Liver (tissue), 8 donors: ENCODE measurements at regions not wholly inside any gene's neighbourhood (a gene's known extent, or its start where the extent isn't known, plus 50 kb on each side); places are given as distances from the start of the nearest gene placed in this dataset.

Experiments used
- DNase-seq: peaks from one replicate; pipeline ENCODE4 v3.0.0-alpha.2; 2017; ENCODE audit warnings: low spot score
- H3K27ac ChIP-seq, 2 donors: one replicate each; pipeline ENCODE4 v1.7.0; 2013; ENCODE audit warnings: inconsistent platforms in 2 of 2, low read length in 2 of 2, control low read depth in 1 of 2, low read depth in 1 of 2, mild to moderate bottlenecking in 1 of 2
- H3K27me3 ChIP-seq, 4 donors: one replicate each; pipeline versions ENCODE4 v1.6.1 to v1.7.0; 2013; ENCODE audit warnings: low read length in 3 of 4, inconsistent platforms in 1 of 4, mild to moderate bottlenecking in 1 of 4, moderate library complexity in 1 of 4; ENCODE audit not compliant: control insufficient read depth in 4 of 4, insufficient read depth in 4 of 4
- H3K36me3 ChIP-seq, 4 donors: one replicate each; pipeline versions ENCODE4 v1.6.1 to v1.7.0; 2013; ENCODE audit warnings: low read length in 3 of 4, mild to moderate bottlenecking in 3 of 4, low read depth in 1 of 4, moderate library complexity in 1 of 4; ENCODE audit not compliant: control insufficient read depth in 4 of 4, insufficient read depth in 3 of 4
- H3K4me1 ChIP-seq, 4 donors: one replicate each; pipeline versions ENCODE4 v1.6.1 to v1.7.0; 2013; ENCODE audit warnings: low read length in 3 of 4, mild to moderate bottlenecking in 3 of 4, moderate library complexity in 1 of 4; ENCODE audit not compliant: control insufficient read depth in 4 of 4, insufficient read depth in 4 of 4
- H3K4me3 ChIP-seq, 3 donors: one replicate each; pipeline versions ENCODE4 v1.6.1 to v1.7.0; 2013; ENCODE audit warnings: low read length in 3 of 3, control low read depth in 1 of 3, low read depth in 1 of 3, mild to moderate bottlenecking in 1 of 3
- H3K9ac ChIP-seq, 2 donors: one replicate each; pipeline ENCODE4 v1.7.0; 2013; ENCODE audit warnings: low read length in 2 of 2, mild to moderate bottlenecking in 2 of 2, moderate library complexity in 2 of 2, control low read depth in 1 of 2, low read depth in 1 of 2
- H3K9me3 ChIP-seq, 4 donors: one replicate each; pipeline versions ENCODE4 v1.6.1 to v1.7.0; 2013; ENCODE audit warnings: low read length in 3 of 4; ENCODE audit not compliant: control insufficient read depth in 4 of 4
- EGR1 ChIP-seq, 2 donors: IDR thresholded peaks; 2 replicates each; pipeline ENCODE4 v1.6.1; 2016 to 2018; ENCODE audit warnings: antibody characterized with exemption in 2 of 2, low read depth in 2 of 2
- FOXA1 ChIP-seq: IDR thresholded peaks from 2 replicates; pipeline ENCODE4 v1.6.1; 2016; ENCODE audit warnings: antibody characterized with exemption
- FOXA2 ChIP-seq: IDR thresholded peaks from 2 replicates; pipeline ENCODE4 v1.6.1; 2016; ENCODE audit warnings: antibody characterized with exemption
- GABPA ChIP-seq, 2 donors: IDR thresholded peaks in 1 of 2; conservative IDR thresholded peaks in 1 of 2; 2 replicates each; pipeline ENCODE4 v1.6.1; 2016; ENCODE audit warnings: antibody characterized with exemption in 2 of 2, mild to moderate bottlenecking in 1 of 2, moderate library complexity in 1 of 2
- HNF4A ChIP-seq, 2 donors: conservative IDR thresholded peaks; 2 replicates each; pipeline ENCODE4 v1.6.1; 2016; ENCODE audit warnings: antibody characterized with exemption in 2 of 2, mild to moderate bottlenecking in 2 of 2
- HNF4G ChIP-seq: IDR thresholded peaks from 2 replicates; pipeline ENCODE4 v1.6.1; 2016; ENCODE audit warnings: antibody characterized with exemption
- JUND ChIP-seq, 2 donors: IDR thresholded peaks; 2 replicates each; pipeline ENCODE4 v1.6.1; 2016; ENCODE audit warnings: antibody characterized with exemption in 2 of 2
- NR2F2 ChIP-seq: IDR thresholded peaks from 2 replicates; pipeline ENCODE4 v1.6.1; 2016; ENCODE audit warnings: antibody characterized with exemption
- RAD21 ChIP-seq, 2 donors: IDR thresholded peaks; 2 replicates each; pipeline ENCODE4 v1.6.1; 2016; ENCODE audit warnings: antibody characterized with exemption in 2 of 2, mild to moderate bottlenecking in 2 of 2
- RXRA ChIP-seq, 2 donors: IDR thresholded peaks; 2 replicates each; pipeline ENCODE4 v1.6.1; 2017 to 2018; ENCODE audit warnings: antibody characterized with exemption in 2 of 2, mild to moderate bottlenecking in 1 of 2
- SP1 ChIP-seq: IDR thresholded peaks from 2 replicates; pipeline ENCODE4 v1.6.1; 2018; ENCODE audit warnings: antibody characterized with exemption, mild to moderate bottlenecking
- TAF1 ChIP-seq: conservative IDR thresholded peaks from 2 replicates; pipeline ENCODE4 v1.6.1; 2016; ENCODE audit warnings: antibody characterized with exemption, mild to moderate bottlenecking
- YY1 ChIP-seq: IDR thresholded peaks from 2 replicates; pipeline ENCODE4 v1.6.1; 2016; ENCODE audit warnings: antibody characterized with exemption, mild to moderate bottlenecking
- WGBS: extraction: QIAGEN DNeasy Blood & Tissue Kit; methylation state at CpG from one replicate; pipeline ENCODE4 v1.1.7; 2013; 5-methylcytosine and 5-hydroxymethylcytosine counted together
- TF ChIP-seq, protein P1 (sequence below): IDR thresholded peaks from 2 replicates; pipeline ENCODE4 v1.6.1; 2016; ENCODE audit warnings: antibody characterized with exemption
- TF ChIP-seq, protein P2 (sequence below): IDR thresholded peaks from 2 replicates; pipeline ENCODE4 v1.6.1; 2016; ENCODE audit warnings: antibody characterized with exemption, mild to moderate bottlenecking
- TF ChIP-seq, protein P3 (sequence below): fragments of 150-350 bp; IDR thresholded peaks from 2 replicates; pipeline ENCODE4 v1.5.1; 2017; ENCODE audit warnings: improper control_type of control experiment, low read depth, low read length; ENCODE audit not compliant: missing input control
- TF ChIP-seq, protein P4 (sequence below): IDR thresholded peaks from 2 replicates; pipeline ENCODE4 v1.6.1; 2016; ENCODE audit warnings: antibody characterized with exemption
- donor health status: healthy.
- donor health status: healthy.
- donor health status: healthy.
- donor health status: healthy.
- donor health status: healthy.

DNA sequence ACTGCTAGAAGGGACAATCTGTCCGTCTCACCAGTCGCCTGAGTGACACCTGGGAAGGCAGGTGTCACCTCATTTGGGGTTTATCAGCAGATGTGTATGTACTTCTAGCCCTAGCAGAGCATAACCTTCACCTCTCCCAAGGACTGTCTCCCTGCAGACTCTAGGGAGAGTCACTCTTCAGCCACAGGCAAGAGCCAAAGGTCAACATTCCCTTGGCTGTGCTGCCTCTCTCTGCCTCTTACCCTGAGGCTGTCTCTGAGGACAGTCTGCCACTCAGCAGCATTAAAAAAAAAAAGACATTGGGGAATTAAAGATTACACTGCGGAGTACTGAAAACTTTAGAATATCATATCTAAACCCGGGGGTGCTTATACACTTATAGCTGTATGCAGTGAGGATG, 377.7 kb upstream of the FZD8 start:
- no peaks in the 10 kb centered on the region for H3K9me3 ChIP-seq
- H3K27me3 ChIP-seq, result no peaks in the 10 kb centered on the region
- H3K9ac ChIP-seq, result no peak overlapping the region
- H3K36me3 ChIP-seq, result no peaks in the 10 kb centered on the region
- DNase-seq, result no peak
- no peak overlapping the region for H3K27ac ChIP-seq
- TF ChIP-seq YY1 (no peak), FOXA2 (no peak), TAF1 (no peak), HNF4A (conservative IDR thresholded peaks at IDR 0.05) (no peak), HNF4G (no peak), GABPA (IDR thresholded peaks at IDR 0.05 in 1 of 2, conservative IDR thresholded peaks at IDR 0.05 in 1 of 2) (no peak), NR2F2 (no peak), FOXA1 (no peak), JUND (IDR thresholded peaks at IDR 0.05) (no peak)
- TF ChIP-seq, protein P1, sequence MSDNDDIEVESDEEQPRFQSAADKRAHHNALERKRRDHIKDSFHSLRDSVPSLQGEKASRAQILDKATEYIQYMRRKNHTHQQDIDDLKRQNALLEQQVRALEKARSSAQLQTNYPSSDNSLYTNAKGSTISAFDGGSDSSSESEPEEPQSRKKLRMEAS, result no peak
- TF ChIP-seq, protein P2, sequence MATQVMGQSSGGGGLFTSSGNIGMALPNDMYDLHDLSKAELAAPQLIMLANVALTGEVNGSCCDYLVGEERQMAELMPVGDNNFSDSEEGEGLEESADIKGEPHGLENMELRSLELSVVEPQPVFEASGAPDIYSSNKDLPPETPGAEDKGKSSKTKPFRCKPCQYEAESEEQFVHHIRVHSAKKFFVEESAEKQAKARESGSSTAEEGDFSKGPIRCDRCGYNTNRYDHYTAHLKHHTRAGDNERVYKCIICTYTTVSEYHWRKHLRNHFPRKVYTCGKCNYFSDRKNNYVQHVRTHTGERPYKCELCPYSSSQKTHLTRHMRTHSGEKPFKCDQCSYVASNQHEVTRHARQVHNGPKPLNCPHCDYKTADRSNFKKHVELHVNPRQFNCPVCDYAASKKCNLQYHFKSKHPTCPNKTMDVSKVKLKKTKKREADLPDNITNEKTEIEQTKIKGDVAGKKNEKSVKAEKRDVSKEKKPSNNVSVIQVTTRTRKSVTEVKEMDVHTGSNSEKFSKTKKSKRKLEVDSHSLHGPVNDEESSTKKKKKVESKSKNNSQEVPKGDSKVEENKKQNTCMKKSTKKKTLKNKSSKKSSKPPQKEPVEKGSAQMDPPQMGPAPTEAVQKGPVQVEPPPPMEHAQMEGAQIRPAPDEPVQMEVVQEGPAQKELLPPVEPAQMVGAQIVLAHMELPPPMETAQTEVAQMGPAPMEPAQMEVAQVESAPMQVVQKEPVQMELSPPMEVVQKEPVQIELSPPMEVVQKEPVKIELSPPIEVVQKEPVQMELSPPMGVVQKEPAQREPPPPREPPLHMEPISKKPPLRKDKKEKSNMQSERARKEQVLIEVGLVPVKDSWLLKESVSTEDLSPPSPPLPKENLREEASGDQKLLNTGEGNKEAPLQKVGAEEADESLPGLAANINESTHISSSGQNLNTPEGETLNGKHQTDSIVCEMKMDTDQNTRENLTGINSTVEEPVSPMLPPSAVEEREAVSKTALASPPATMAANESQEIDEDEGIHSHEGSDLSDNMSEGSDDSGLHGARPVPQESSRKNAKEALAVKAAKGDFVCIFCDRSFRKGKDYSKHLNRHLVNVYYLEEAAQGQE, result no peak
- TF ChIP-seq, protein P3, sequence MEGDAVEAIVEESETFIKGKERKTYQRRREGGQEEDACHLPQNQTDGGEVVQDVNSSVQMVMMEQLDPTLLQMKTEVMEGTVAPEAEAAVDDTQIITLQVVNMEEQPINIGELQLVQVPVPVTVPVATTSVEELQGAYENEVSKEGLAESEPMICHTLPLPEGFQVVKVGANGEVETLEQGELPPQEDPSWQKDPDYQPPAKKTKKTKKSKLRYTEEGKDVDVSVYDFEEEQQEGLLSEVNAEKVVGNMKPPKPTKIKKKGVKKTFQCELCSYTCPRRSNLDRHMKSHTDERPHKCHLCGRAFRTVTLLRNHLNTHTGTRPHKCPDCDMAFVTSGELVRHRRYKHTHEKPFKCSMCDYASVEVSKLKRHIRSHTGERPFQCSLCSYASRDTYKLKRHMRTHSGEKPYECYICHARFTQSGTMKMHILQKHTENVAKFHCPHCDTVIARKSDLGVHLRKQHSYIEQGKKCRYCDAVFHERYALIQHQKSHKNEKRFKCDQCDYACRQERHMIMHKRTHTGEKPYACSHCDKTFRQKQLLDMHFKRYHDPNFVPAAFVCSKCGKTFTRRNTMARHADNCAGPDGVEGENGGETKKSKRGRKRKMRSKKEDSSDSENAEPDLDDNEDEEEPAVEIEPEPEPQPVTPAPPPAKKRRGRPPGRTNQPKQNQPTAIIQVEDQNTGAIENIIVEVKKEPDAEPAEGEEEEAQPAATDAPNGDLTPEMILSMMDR, result no peak
- TF ChIP-seq, protein P4, sequence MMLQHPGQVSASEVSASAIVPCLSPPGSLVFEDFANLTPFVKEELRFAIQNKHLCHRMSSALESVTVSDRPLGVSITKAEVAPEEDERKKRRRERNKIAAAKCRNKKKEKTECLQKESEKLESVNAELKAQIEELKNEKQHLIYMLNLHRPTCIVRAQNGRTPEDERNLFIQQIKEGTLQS, result no peak
- 91% methylated on average over 4 of the region's 4 CpGs for WGBS
- H3K4me1 ChIP-seq, result no peaks in the 10 kb centered on the region
- no peak overlapping the region for H3K4me3 ChIP-seq

DNA sequence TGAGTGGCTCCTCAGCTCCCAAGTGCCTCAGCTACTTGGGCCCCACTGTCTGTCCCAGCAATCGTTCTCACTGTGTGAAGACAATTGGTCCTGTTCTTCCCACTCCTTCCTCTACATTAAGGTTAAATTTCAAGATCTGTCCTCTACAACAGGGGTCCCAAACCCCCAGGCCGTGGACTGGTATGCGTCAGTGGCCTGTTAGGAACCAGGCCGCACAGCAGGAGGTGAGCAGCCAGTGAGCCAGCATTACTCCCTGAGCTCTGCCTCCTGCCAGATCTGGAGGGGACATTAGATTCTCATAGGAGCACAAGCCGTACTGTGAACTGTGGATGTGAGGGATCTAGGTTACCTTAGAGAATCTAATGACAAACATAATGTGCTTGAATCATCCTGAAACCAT, 376.9 kb upstream of the FZD8 start:
- H3K27me3 ChIP-seq, result no peaks in the 10 kb centered on the region
- no peak overlapping the region for H3K4me3 ChIP-seq
- H3K36me3 ChIP-seq, result no peaks in the 10 kb centered on the region
- TF ChIP-seq RAD21 (IDR thresholded peaks at IDR 0.05), result no peak
- no peak for TF ChIP-seq HNF4A (conservative IDR thresholded peaks at IDR 0.05)
- no peak for TF ChIP-seq YY1
- TF ChIP-seq GABPA (IDR thresholded peaks at IDR 0.05 in 1 of 2, conservative IDR thresholded peaks at IDR 0.05 in 1 of 2), result no peak
- no peak for TF ChIP-seq HNF4G
- no peak for TF ChIP-seq FOXA1
- no peak for TF ChIP-seq SP1
- no peak for TF ChIP-seq EGR1 (IDR thresholded peaks at IDR 0.05; ENCODE audit: low read depth in 2 of 2)
- TF ChIP-seq RXRA (IDR thresholded peaks at IDR 0.05), result no peak
- TF ChIP-seq, protein P2, result no peak
- TF ChIP-seq JUND (IDR thresholded peaks at IDR 0.05), result no peak
- TF ChIP-seq, protein P4, result no peak
- TF ChIP-seq, protein P3, result no peak
- no peak for TF ChIP-seq TAF1
- no peak for DNase-seq
- H3K4me1 ChIP-seq, result no peaks in the 10 kb centered on the region
- H3K9me3 ChIP-seq, result no peaks in the 10 kb centered on the region
- no peak overlapping the region for H3K9ac ChIP-seq
- H3K27ac ChIP-seq, result no peak overlapping the region
- WGBS, result 90% methylated on average over 5 of the region's 5 CpGs
